Hematopoietic multipotent progenitor cell treated with erythropoietin and hydrocortisone succinate and interleukin-3 and kit ligand, for 17 days (in vitro differentiated cells): ENCODE measurements at regions not wholly inside any gene's neighbourhood (a gene's known extent, or its start where the extent isn't known, plus 50 kb on each side); places are given as distances from the start of the nearest gene placed in this dataset.

Source experiments
- DNase-seq: peaks from one replicate; pipeline ENCODE4 v3.0.0-alpha.2; 2015; ENCODE audit warnings: low spot score

- DNase-seq: no peak
Observed at GRCh38 chr1:199335496-199335895, 692.0 kb upstream of the NR5A2 start.

GRCh38 chr1:199336745-199337640 is 690.5 kb upstream of the NR5A2 start:
- no peak for DNase-seq

- DNase-seq: no peak
Observed at GRCh38 chr1:199338760-199339159, 688.8 kb upstream of the NR5A2 start.

- DNase-seq: no peak
Observed at GRCh38 chr1:199352351-199352750, 675.2 kb upstream of the NR5A2 start.

GRCh38 chr1:199353906-199354305 is 673.6 kb upstream of the NR5A2 start:
- no peak for DNase-seq

GRCh38 chr1:199356561-199356960 is 670.9 kb upstream of the NR5A2 start:
- no peak for DNase-seq

GRCh38 chr1:199357599-199357998 is 669.9 kb upstream of the NR5A2 start:
- no peak for DNase-seq

GRCh38 chr1:199362996-199363395 is 664.5 kb upstream of the NR5A2 start:
- no peak for DNase-seq

GRCh38 chr1:199373139-199373538 is 654.4 kb upstream of the NR5A2 start:
- DNase-seq: no peak

GRCh38 chr1:199377211-199377610 is 650.3 kb upstream of the NR5A2 start:
- DNase-seq: no peak

GRCh38 chr1:199383793-199384192 is 643.7 kb upstream of the NR5A2 start:
- no peak for DNase-seq

- no peak for DNase-seq
Observed at GRCh38 chr1:199394856-199395255, 632.7 kb upstream of the NR5A2 start.

GRCh38 chr1:199396456-199396855 is 631.1 kb upstream of the NR5A2 start:
- no peak for DNase-seq

- no peak for DNase-seq
Observed at GRCh38 chr1:199399996-199400724, 627.4 kb upstream of the NR5A2 start.

GRCh38 chr1:199403531-199404116 is 623.9 kb upstream of the NR5A2 start:
- DNase-seq: no peak

- no peak for DNase-seq
Observed at GRCh38 chr1:199404191-199404590, 623.3 kb upstream of the NR5A2 start.

GRCh38 chr1:199404976-199405375 is 622.5 kb upstream of the NR5A2 start:
- DNase-seq: no peak

- no peak for DNase-seq
Observed at GRCh38 chr1:199405634-199406196, 621.8 kb upstream of the NR5A2 start.

- DNase-seq: no peak
Observed at GRCh38 chr1:199410462-199410861, 617.0 kb upstream of the NR5A2 start.

- DNase-seq: no peak
Observed at GRCh38 chr1:199411506-199411905, 616.0 kb upstream of the NR5A2 start.

- no peak for DNase-seq
Observed at GRCh38 chr1:199422206-199422605, 605.3 kb upstream of the NR5A2 start.

- no peak for DNase-seq
Observed at GRCh38 chr1:199447906-199448305, 579.6 kb upstream of the NR5A2 start.

- no peak for DNase-seq
Observed at GRCh38 chr1:199448646-199449045, 578.9 kb upstream of the NR5A2 start.
